HepG2 (cell line): ENCODE measurements at regions not wholly inside any gene's neighbourhood (a gene's known extent, or its start where the extent isn't known, plus 50 kb on each side); places are given as distances from the start of the nearest gene placed in this dataset.

Source experiments
- ERF ChIP-seq: IDR thresholded peaks from 2 replicates; pipeline ENCODE4 v1.6.1; 2018; ENCODE audit warnings: missing biosample characterization, missing genetic modification reagents
- GFI1 ChIP-seq: sonication (generic); formaldehyde crosslinking; IDR thresholded peaks from 2 replicates; pipeline ENCODE4 v1.5.0; 2020; ENCODE audit warnings: missing genetic modification reagents, mild to moderate bottlenecking, borderline replicate concordance
- HES4 ChIP-seq: sonication (generic); formaldehyde crosslinking; IDR thresholded peaks from 2 replicates; pipeline ENCODE4 v1.9.0; 2021; ENCODE audit warnings: mild to moderate bottlenecking, missing genetic modification reagents, borderline replicate concordance
- HNRNPH1 ChIP-seq: fragments of 200-400 bp; formaldehyde crosslinking; optimal IDR thresholded peaks from 2 replicates; pipeline ENCODE3; 2017; ENCODE audit warnings: mild to moderate bottlenecking, low read depth, low read length
- HNRNPUL1 ChIP-seq: fragments of 200-400 bp; formaldehyde crosslinking; IDR thresholded peaks from 2 replicates; pipeline ENCODE4 v1.6.1; 2017; ENCODE audit warnings: low read depth, mild to moderate bottlenecking, low read length, moderate library complexity
- KDM5B ChIP-seq: sonication (generic); formaldehyde crosslinking; IDR thresholded peaks from 2 replicates; pipeline ENCODE4 v1.4.0; 2020; ENCODE audit warnings: missing genetic modification reagents, mild to moderate bottlenecking, borderline replicate concordance
- MAFF ChIP-seq: IDR thresholded peaks from 2 replicates; pipeline ENCODE4 v1.6.1; 2011; ENCODE audit warnings: low read depth, low read length, improper control_type of control experiment
- NFE2 ChIP-seq: sonication (generic); formaldehyde crosslinking; IDR thresholded peaks from 2 replicates; pipeline ENCODE4 v1.4.0; 2020; ENCODE audit warnings: missing genetic modification reagents
- PHF21A ChIP-seq: sonication (generic); formaldehyde crosslinking; IDR thresholded peaks from 2 replicates; pipeline ENCODE4 v1.5.0; 2020; ENCODE audit warnings: mild to moderate bottlenecking, missing genetic modification reagents
- RERE ChIP-seq: IDR thresholded peaks from 2 replicates; pipeline ENCODE4 v1.6.1; 2016; ENCODE audit warnings: low read depth, missing genetic modification reagents, missing compliant biosample characterization
- SNAPC2 ChIP-seq: sonication (generic); formaldehyde crosslinking; IDR thresholded peaks from 2 replicates; pipeline ENCODE4 v1.8.1; 2022; ENCODE audit warnings: mild to moderate bottlenecking, missing genetic modification reagents
- SOX6 ChIP-seq, 2 experiments: fragments of 450-650 bp in 1 of 2; sonication (generic) in 1 of 2; formaldehyde crosslinking in 1 of 2; IDR thresholded peaks; 2 replicates each; pipeline versions ENCODE4 v1.4.0 to v1.6.1; 2017 to 2020; ENCODE audit warnings: antibody characterized with exemption in 1 of 2, mild to moderate bottlenecking in 1 of 2, missing genetic modification reagents in 1 of 2
- TBL1XR1 ChIP-seq: fragments of 150-350 bp; IDR thresholded peaks from 2 replicates; pipeline ENCODE4 v1.6.1; 2014; ENCODE audit warnings: borderline replicate concordance, low read length; ENCODE audit not compliant: partially characterized antibody
- ZC3H13 ChIP-seq: sonication (generic); formaldehyde crosslinking; IDR thresholded peaks from 2 replicates; pipeline ENCODE4 v1.8.1; 2023; ENCODE audit warnings: mild to moderate bottlenecking, missing genetic modification reagents, moderate library complexity
- ZC3H4 ChIP-seq: sonication (generic); formaldehyde crosslinking; IDR thresholded peaks from 2 replicates; pipeline ENCODE4 v1.4.0; 2020; ENCODE audit warnings: missing genetic modification reagents, borderline replicate concordance
- ZNF251 ChIP-seq: sonication (generic); formaldehyde crosslinking; IDR thresholded peaks from 2 replicates; pipeline ENCODE4 v1.9.0; 2021; ENCODE audit warnings: mild to moderate bottlenecking, missing genetic modification reagents
- ZNF557 ChIP-seq: sonication (generic); formaldehyde crosslinking; IDR thresholded peaks from 2 replicates; pipeline ENCODE4 v1.4.0; 2020; ENCODE audit warnings: missing genetic modification reagents
- ZNF704 ChIP-seq: sonication (generic); formaldehyde crosslinking; IDR thresholded peaks from 2 replicates; pipeline ENCODE4 v1.8.1; 2023; ENCODE audit warnings: mild to moderate bottlenecking, inconsistent platforms, moderate library complexity, missing genetic modification reagents, borderline replicate concordance
- ZNF878 ChIP-seq: sonication (generic); formaldehyde crosslinking; IDR thresholded peaks from 2 replicates; pipeline ENCODE4 v1.8.1; 2023; ENCODE audit warnings: mild to moderate bottlenecking, missing genetic modification reagents, moderate library complexity
- ZNF879 ChIP-seq: sonication (generic); formaldehyde crosslinking; IDR thresholded peaks from 2 replicates; pipeline ENCODE4 v1.8.1; 2023; ENCODE audit warnings: missing genetic modification reagents
- TF ChIP-seq, protein P1 (sequence below): sonication (generic); formaldehyde crosslinking; IDR thresholded peaks from 2 replicates; pipeline ENCODE4 v1.8.1; 2023; ENCODE audit warnings: mild to moderate bottlenecking, missing genetic modification reagents
- TF ChIP-seq, protein P2 (sequence below): sonication (generic); formaldehyde crosslinking; IDR thresholded peaks from 2 replicates; pipeline ENCODE4 v1.5.0; 2020; ENCODE audit warnings: missing genetic modification reagents

DNA sequence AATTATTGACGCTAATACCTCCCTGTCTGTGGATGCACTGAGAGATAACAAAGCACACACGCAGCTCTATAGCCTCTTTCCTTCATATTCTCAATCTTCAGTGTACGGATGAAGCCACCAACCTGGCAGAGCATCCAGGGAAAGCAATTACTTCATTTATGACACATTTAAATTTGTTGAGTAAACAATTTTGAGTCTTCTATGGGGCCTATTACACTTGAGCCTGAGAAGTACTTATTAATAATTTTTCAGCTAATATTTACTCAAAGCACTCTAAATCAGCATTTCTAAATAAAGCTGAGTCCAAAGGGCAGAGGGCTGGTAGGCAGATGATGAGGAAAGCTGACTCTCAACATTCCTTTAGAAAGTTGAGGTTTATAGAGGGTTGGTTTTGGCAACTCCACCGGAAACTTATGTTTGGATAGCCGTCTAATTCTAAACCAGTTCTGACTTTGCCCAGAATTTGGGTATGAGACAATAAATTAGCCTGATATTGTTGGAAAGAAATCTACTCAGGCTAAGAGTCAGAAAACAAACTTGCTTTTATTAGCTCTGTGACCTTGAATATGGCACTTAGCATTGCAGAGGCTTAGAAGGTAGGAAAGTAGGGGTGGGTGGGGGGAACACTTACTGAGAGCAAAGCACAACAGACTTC is 643.5 kb downstream of the CDH11 start (continued):
- no peak for TF ChIP-seq NFE2 (CRISPR knock-in tag)
- TF ChIP-seq HES4 (CRISPR knock-in tag), result no peak
- peak; percentile 56; the same call in 1 of the 2 replicates for TF ChIP-seq RERE
- TF ChIP-seq, protein P1, sequence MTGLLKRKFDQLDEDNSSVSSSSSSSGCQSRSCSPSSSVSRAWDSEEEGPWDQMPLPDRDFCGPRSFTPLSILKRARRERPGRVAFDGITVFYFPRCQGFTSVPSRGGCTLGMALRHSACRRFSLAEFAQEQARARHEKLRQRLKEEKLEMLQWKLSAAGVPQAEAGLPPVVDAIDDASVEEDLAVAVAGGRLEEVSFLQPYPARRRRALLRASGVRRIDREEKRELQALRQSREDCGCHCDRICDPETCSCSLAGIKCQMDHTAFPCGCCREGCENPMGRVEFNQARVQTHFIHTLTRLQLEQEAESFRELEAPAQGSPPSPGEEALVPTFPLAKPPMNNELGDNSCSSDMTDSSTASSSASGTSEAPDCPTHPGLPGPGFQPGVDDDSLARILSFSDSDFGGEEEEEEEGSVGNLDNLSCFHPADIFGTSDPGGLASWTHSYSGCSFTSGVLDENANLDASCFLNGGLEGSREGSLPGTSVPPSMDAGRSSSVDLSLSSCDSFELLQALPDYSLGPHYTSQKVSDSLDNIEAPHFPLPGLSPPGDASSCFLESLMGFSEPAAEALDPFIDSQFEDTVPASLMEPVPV (CRISPR knock-in tag), result no peak
- TF ChIP-seq, protein P2, sequence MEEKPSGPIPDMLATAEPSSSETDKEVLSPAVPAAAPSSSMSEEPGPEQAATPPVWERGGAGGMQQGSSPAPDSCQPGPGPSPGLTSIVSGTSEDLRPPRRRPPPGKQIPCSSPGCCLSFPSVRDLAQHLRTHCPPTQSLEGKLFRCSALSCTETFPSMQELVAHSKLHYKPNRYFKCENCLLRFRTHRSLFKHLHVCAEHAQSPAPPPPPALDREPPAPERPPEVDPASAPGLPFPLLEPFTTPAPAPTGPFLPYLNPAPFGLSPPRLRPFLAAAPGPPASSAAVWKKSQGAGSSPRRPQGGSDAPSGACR (CRISPR knock-in tag), result no peak
- no peak for TF ChIP-seq ZNF704 (CRISPR knock-in tag)
- TF ChIP-seq GFI1 (CRISPR knock-in tag), result peak; percentile 91
- no peak for TF ChIP-seq ZC3H13 (CRISPR knock-in tag)
- no peak for TF ChIP-seq SOX6 (IDR thresholded peaks at IDR 0.05)
- TF ChIP-seq SOX6 (CRISPR knock-in tag; IDR thresholded peaks at IDR 0.05), result 0 out of 2 replicates have a peak, but pooled peaks have one; percentile 37
- TF ChIP-seq TBL1XR1, result no peak
- no peak for TF ChIP-seq SNAPC2 (CRISPR knock-in tag)
- peak; percentile 78 for TF ChIP-seq MAFF
- TF ChIP-seq ZNF878 (CRISPR knock-in tag), result no peak
- TF ChIP-seq KDM5B (CRISPR knock-in tag), result no peak
- no peak for TF ChIP-seq ZNF251 (CRISPR knock-in tag)
- no peak for TF ChIP-seq ZC3H4 (CRISPR knock-in tag)
- TF ChIP-seq ERF, result no peak
- TF ChIP-seq ZNF879, result no peak
- peak; percentile 32; the same call in 1 of the 2 replicates for TF ChIP-seq PHF21A (CRISPR knock-in tag)
- no peak for TF ChIP-seq ZNF557 (CRISPR knock-in tag)
- no peak for TF ChIP-seq HNRNPUL1
- TF ChIP-seq HNRNPH1, result no peak
